SK-N-SH treated with all-trans-retinoic acid at 6 μM for 48 hours (cell line): ENCODE measurements at regions not wholly inside any gene's neighbourhood (a gene's known extent, or its start where the extent isn't known, plus 50 kb on each side); places are given as distances from the start of the nearest gene placed in this dataset.

Source experiments
- ATAC-seq: fragments of 200-7000 bp; cut with Tn5 transposase; 3 replicates; pipeline ENCODE4 v1.9.1; 2020; ENCODE audit warnings: mild to moderate bottlenecking, moderate library complexity
- ARNTL ChIP-seq: fragments of 450-650 bp; formaldehyde crosslinking; IDR thresholded peaks from 2 replicates; pipeline ENCODE4 v1.5.0; 2020; ENCODE audit warnings: low read depth, mild to moderate bottlenecking, moderate library complexity, borderline replicate concordance
- BACH2 ChIP-seq: fragments of 250-450 bp; sonication (Bioruptor Pico); IDR thresholded peaks from 2 replicates; pipeline ENCODE4 v1.9.0; 2021; ENCODE audit warnings: mild to moderate bottlenecking, borderline replicate concordance
- CREB5 ChIP-seq: fragments of 250-450 bp; sonication (Bioruptor Pico); IDR thresholded peaks from 2 replicates; pipeline ENCODE4 v1.5.1; 2020; ENCODE audit warnings: low read depth, mild to moderate bottlenecking, moderate library complexity
- CSDC2 ChIP-seq: fragments of 250-450 bp; sonication (Bioruptor Pico); IDR thresholded peaks from 2 replicates; pipeline ENCODE4 v1.5.0; 2020; ENCODE audit warnings: mild to moderate bottlenecking, moderate library complexity
- CSRNP3 ChIP-seq: fragments of 250-450 bp; sonication (Bioruptor Pico); IDR thresholded peaks from 2 replicates; pipeline ENCODE4 v1.5.1; 2021; ENCODE audit warnings: mild to moderate bottlenecking, moderate library complexity
- ESRRG ChIP-seq: fragments of 250-450 bp; sonication (Bioruptor Pico); IDR thresholded peaks from 2 replicates; pipeline ENCODE4 v1.6.1; 2021; ENCODE audit warnings: mild to moderate bottlenecking
- GLIS3 ChIP-seq: fragments of 250-450 bp; sonication (Bioruptor Pico); IDR thresholded peaks from 2 replicates; pipeline ENCODE4 v1.5.0; 2020; ENCODE audit warnings: mild to moderate bottlenecking, moderate library complexity
- ISL1 ChIP-seq: fragments of 250-450 bp; sonication (Bioruptor Pico); IDR thresholded peaks from 2 replicates; pipeline ENCODE4 v2.1.2; 2022; ENCODE audit warnings: mild to moderate bottlenecking, moderate library complexity
- OSR1 ChIP-seq: fragments of 250-450 bp; sonication (Bioruptor Pico); IDR thresholded peaks from 2 replicates; pipeline ENCODE4 v1.8.0; 2022; ENCODE audit warnings: moderate library complexity, mild to moderate bottlenecking, inconsistent platforms
- PATZ1 ChIP-seq: fragments of 250-450 bp; sonication (Bioruptor Pico); IDR thresholded peaks from 2 replicates; pipeline ENCODE4 v1.8.0; 2020; ENCODE audit warnings: mild to moderate bottlenecking, moderate library complexity, borderline replicate concordance
- POU6F1 ChIP-seq: fragments of 250-450 bp; sonication (Bioruptor Pico); IDR thresholded peaks from 2 replicates; pipeline ENCODE4 v1.8.0; 2021; ENCODE audit warnings: low read depth, mild to moderate bottlenecking, moderate library complexity, borderline replicate concordance
- PPARA ChIP-seq: fragments of 250-450 bp; sonication (Bioruptor Pico); IDR thresholded peaks from 2 replicates; pipeline ENCODE4 v1.5.0; 2020; ENCODE audit warnings: mild to moderate bottlenecking, borderline replicate concordance
- RARB ChIP-seq: fragments of 250-450 bp; sonication (Bioruptor Pico); IDR thresholded peaks from 2 replicates; pipeline ENCODE4 v1.8.0; 2021; ENCODE audit warnings: mild to moderate bottlenecking, moderate library complexity
- SNAI2 ChIP-seq: fragments of 250-450 bp; sonication (Bioruptor Pico); IDR thresholded peaks from 2 replicates; pipeline ENCODE4 v1.5.0; 2020; ENCODE audit warnings: mild to moderate bottlenecking, moderate library complexity
- TCF4 ChIP-seq: fragments of 250-450 bp; sonication (Bioruptor Pico); IDR thresholded peaks from 2 replicates; pipeline ENCODE4 v1.8.0; 2021; ENCODE audit warnings: mild to moderate bottlenecking, moderate library complexity, borderline replicate concordance
- TOX ChIP-seq: fragments of 250-450 bp; sonication (Bioruptor Pico); IDR thresholded peaks from 2 replicates; pipeline ENCODE4 v1.8.0; 2021; ENCODE audit warnings: mild to moderate bottlenecking, moderate library complexity, borderline replicate concordance
- TSHZ2 ChIP-seq: fragments of 250-450 bp; sonication (Bioruptor Pico); IDR thresholded peaks from 2 replicates; pipeline ENCODE4 v1.5.0; 2020; ENCODE audit warnings: mild to moderate bottlenecking, moderate library complexity
- ZC3H10 ChIP-seq: fragments of 250-450 bp; sonication (Bioruptor Pico); IDR thresholded peaks from 2 replicates; pipeline ENCODE4 v1.5.1; 2021; ENCODE audit warnings: mild to moderate bottlenecking, moderate library complexity
- ZFP3 ChIP-seq: fragments of 250-450 bp; sonication (Bioruptor Pico); IDR thresholded peaks from 2 replicates; pipeline ENCODE4 v1.5.0; 2020; ENCODE audit warnings: mild to moderate bottlenecking, moderate library complexity
- ZFP30 ChIP-seq: fragments of 450-650 bp; formaldehyde crosslinking; IDR thresholded peaks from 2 replicates; pipeline ENCODE4 v1.5.0; 2022; ENCODE audit warnings: mild to moderate bottlenecking, moderate library complexity
- ZNF565 ChIP-seq: fragments of 450-650 bp; formaldehyde crosslinking; conservative IDR thresholded peaks from 2 replicates; pipeline ENCODE4 v1.5.0; 2020; ENCODE audit warnings: low read depth, mild to moderate bottlenecking, moderate library complexity
- ZNF70 ChIP-seq: fragments of 450-650 bp; formaldehyde crosslinking; IDR thresholded peaks from 2 replicates; pipeline ENCODE4 v1.5.0; 2020; ENCODE audit warnings: mild to moderate bottlenecking, moderate library complexity
- ZNF8 ChIP-seq: fragments of 450-650 bp; formaldehyde crosslinking; IDR thresholded peaks from 2 replicates; pipeline ENCODE4 v1.5.0; 2020; ENCODE audit warnings: mild to moderate bottlenecking, moderate library complexity

- TF ChIP-seq TCF4 (CRISPR knock-in tag) (no peak), ARNTL (no peak), PATZ1 (CRISPR knock-in tag) (no peak), ZNF70 (CRISPR knock-in tag) (no peak), ESRRG (no peak), ZNF8 (CRISPR knock-in tag) (no peak), ZFP3 (CRISPR knock-in tag) (no peak), ZNF565 (no peak), SNAI2 (CRISPR knock-in tag) (no peak), CREB5 (CRISPR knock-in tag) (no peak), TSHZ2 (no peak), BACH2 (no peak), PPARA (CRISPR knock-in tag) (no peak), CSRNP3 (CRISPR knock-in tag) (no peak), TOX (CRISPR knock-in tag) (no peak), ZFP30 (CRISPR knock-in tag) (no peak), RARB (CRISPR knock-in tag) (no peak), OSR1 (CRISPR knock-in tag) (no peak), GLIS3 (no peak), CSDC2 (CRISPR knock-in tag) (no peak)
- no peak for ATAC-seq
Observed at GRCh38 chr6:151679941-151680340, 127.5 kb upstream of the ESR1 start.

GRCh38 chr6:151680846-151681432 is 126.5 kb upstream of the ESR1 start:
- TF ChIP-seq ZNF565 (no peak), PATZ1 (CRISPR knock-in tag) (no peak), ISL1 (no peak), SNAI2 (CRISPR knock-in tag) (no peak), ZC3H10 (CRISPR knock-in tag) (no peak), TSHZ2 (no peak), OSR1 (CRISPR knock-in tag) (no peak), ZNF8 (CRISPR knock-in tag) (no peak), POU6F1 (no peak), ZNF70 (CRISPR knock-in tag) (no peak), RARB (CRISPR knock-in tag) (no peak), ZFP30 (CRISPR knock-in tag) (no peak), ARNTL (no peak), TOX (CRISPR knock-in tag) (no peak)
- no peak for ATAC-seq
